H1 (cell line): ENCODE measurements at regions not wholly inside any gene's neighbourhood (a gene's known extent, or its start where the extent isn't known, plus 50 kb on each side); places are given as distances from the start of the nearest gene placed in this dataset.

Experiments
- BCL11A ChIP-seq, 2 experiments: IDR thresholded peaks; one replicate each; pipeline ENCODE4 v1.6.1; 2011; ENCODE audit warnings: low read depth in 2 of 2, low read length in 2 of 2, mild to moderate bottlenecking in 2 of 2
- CHD2 ChIP-seq: IDR thresholded peaks from 2 replicates; pipeline ENCODE4 v1.6.1; 2012; ENCODE audit warnings: low read length, improper control_type of control experiment
- CTBP2 ChIP-seq: IDR thresholded peaks from 2 replicates; pipeline ENCODE4 v1.7.0; 2011; ENCODE audit warnings: borderline replicate concordance, mild to moderate bottlenecking, moderate library complexity, mixed read lengths, low read length; ENCODE audit not compliant: insufficient read depth, insufficient read length
- KDM5A ChIP-seq: fragments of 200-600 bp; IDR thresholded peaks from 2 replicates; pipeline ENCODE4 v1.7.1; 2012; ENCODE audit warnings: mild to moderate bottlenecking, low read length, inconsistent platforms, mixed read lengths
- NRF1 ChIP-seq: IDR thresholded peaks from 2 replicates; pipeline ENCODE4 v1.6.1; 2011; ENCODE audit warnings: mild to moderate bottlenecking, low read depth, low read length, improper control_type of control experiment
- RNF2 ChIP-seq: fragments of 200-900, 300-1000 bp; sonication (generic); IDR thresholded peaks from 2 replicates; pipeline ENCODE4 v1.7.1; 2016; ENCODE audit warnings: borderline replicate concordance, low read depth, mild to moderate bottlenecking, antibody characterized with exemption, low read length; ENCODE audit not compliant: poor library complexity, severe bottlenecking; ENCODE audit errors: missing control alignments
- SUZ12 ChIP-seq: fragments of 200-600 bp; sonication (generic); IDR thresholded peaks from 2 replicates; pipeline ENCODE4 v1.6.1; 2012; ENCODE audit warnings: mild to moderate bottlenecking, inconsistent platforms, low read length, moderate library complexity, mixed read lengths
- TF ChIP-seq, protein P1 (sequence below): fragments of 300-600 bp; sonication (generic); IDR thresholded peaks from 2 replicates; pipeline ENCODE4 v1.7.1; 2012; ENCODE audit warnings: low read length, moderate library complexity, mild to moderate bottlenecking, inconsistent platforms; ENCODE audit not compliant: insufficient replicate concordance

DNA sequence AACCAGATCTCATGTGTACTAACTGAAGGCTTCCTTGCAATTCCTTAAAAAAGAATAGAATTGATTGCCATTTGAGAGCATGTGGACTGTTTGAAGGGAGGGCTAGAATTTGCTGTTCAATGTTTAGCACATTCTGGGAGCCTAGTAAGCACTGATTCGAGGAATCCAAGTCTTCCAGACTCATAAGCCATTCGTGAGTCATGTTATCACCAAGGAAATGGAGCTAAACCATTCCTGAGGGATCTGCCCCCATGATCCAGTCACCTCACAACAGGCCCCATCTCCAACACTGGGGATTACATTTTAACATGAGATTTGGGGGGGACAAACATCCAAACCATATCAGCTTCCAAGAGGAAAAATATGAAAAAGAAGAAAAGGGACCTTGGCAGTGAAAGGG, 276.4 kb downstream of the KCNRG start (continued):
- TF ChIP-seq, protein P1, sequence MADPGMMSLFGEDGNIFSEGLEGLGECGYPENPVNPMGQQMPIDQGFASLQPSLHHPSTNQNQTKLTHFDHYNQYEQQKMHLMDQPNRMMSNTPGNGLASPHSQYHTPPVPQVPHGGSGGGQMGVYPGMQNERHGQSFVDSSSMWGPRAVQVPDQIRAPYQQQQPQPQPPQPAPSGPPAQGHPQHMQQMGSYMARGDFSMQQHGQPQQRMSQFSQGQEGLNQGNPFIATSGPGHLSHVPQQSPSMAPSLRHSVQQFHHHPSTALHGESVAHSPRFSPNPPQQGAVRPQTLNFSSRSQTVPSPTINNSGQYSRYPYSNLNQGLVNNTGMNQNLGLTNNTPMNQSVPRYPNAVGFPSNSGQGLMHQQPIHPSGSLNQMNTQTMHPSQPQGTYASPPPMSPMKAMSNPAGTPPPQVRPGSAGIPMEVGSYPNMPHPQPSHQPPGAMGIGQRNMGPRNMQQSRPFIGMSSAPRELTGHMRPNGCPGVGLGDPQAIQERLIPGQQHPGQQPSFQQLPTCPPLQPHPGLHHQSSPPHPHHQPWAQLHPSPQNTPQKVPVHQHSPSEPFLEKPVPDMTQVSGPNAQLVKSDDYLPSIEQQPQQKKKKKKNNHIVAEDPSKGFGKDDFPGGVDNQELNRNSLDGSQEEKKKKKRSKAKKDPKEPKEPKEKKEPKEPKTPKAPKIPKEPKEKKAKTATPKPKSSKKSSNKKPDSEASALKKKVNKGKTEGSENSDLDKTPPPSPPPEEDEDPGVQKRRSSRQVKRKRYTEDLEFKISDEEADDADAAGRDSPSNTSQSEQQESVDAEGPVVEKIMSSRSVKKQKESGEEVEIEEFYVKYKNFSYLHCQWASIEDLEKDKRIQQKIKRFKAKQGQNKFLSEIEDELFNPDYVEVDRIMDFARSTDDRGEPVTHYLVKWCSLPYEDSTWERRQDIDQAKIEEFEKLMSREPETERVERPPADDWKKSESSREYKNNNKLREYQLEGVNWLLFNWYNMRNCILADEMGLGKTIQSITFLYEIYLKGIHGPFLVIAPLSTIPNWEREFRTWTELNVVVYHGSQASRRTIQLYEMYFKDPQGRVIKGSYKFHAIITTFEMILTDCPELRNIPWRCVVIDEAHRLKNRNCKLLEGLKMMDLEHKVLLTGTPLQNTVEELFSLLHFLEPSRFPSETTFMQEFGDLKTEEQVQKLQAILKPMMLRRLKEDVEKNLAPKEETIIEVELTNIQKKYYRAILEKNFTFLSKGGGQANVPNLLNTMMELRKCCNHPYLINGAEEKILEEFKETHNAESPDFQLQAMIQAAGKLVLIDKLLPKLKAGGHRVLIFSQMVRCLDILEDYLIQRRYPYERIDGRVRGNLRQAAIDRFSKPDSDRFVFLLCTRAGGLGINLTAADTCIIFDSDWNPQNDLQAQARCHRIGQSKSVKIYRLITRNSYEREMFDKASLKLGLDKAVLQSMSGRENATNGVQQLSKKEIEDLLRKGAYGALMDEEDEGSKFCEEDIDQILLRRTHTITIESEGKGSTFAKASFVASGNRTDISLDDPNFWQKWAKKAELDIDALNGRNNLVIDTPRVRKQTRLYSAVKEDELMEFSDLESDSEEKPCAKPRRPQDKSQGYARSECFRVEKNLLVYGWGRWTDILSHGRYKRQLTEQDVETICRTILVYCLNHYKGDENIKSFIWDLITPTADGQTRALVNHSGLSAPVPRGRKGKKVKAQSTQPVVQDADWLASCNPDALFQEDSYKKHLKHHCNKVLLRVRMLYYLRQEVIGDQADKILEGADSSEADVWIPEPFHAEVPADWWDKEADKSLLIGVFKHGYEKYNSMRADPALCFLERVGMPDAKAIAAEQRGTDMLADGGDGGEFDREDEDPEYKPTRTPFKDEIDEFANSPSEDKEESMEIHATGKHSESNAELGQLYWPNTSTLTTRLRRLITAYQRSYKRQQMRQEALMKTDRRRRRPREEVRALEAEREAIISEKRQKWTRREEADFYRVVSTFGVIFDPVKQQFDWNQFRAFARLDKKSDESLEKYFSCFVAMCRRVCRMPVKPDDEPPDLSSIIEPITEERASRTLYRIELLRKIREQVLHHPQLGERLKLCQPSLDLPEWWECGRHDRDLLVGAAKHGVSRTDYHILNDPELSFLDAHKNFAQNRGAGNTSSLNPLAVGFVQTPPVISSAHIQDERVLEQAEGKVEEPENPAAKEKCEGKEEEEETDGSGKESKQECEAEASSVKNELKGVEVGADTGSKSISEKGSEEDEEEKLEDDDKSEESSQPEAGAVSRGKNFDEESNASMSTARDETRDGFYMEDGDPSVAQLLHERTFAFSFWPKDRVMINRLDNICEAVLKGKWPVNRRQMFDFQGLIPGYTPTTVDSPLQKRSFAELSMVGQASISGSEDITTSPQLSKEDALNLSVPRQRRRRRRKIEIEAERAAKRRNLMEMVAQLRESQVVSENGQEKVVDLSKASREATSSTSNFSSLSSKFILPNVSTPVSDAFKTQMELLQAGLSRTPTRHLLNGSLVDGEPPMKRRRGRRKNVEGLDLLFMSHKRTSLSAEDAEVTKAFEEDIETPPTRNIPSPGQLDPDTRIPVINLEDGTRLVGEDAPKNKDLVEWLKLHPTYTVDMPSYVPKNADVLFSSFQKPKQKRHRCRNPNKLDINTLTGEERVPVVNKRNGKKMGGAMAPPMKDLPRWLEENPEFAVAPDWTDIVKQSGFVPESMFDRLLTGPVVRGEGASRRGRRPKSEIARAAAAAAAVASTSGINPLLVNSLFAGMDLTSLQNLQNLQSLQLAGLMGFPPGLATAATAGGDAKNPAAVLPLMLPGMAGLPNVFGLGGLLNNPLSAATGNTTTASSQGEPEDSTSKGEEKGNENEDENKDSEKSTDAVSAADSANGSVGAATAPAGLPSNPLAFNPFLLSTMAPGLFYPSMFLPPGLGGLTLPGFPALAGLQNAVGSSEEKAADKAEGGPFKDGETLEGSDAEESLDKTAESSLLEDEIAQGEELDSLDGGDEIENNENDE: no peak
- no peak for TF ChIP-seq BCL11A (IDR thresholded peaks at IDR 0.05; ENCODE audit: low read depth in 2 of 2, low read length in 2 of 2)
- no peak for TF ChIP-seq RNF2
- TF ChIP-seq CTBP2: no peak
- TF ChIP-seq KDM5A: no peak
- TF ChIP-seq CHD2: no peak
- TF ChIP-seq NRF1: no peak
- no peak for TF ChIP-seq SUZ12
